ENCODE measurements at regions not wholly inside any gene's neighbourhood (a gene's known extent, or its start where the extent isn't known, plus 50 kb on each side); places are given as distances from the start of the nearest gene placed in this dataset.

- H3K9me3 ChIP-seq (ENCODE audit: low read depth) = no peaks in the 10 kb centered on the region
- H3K36me3 Mint-ChIP-seq = no peaks in the 10 kb centered on the region
- H4K20me1 ChIP-seq (ENCODE audit: low read depth) = no peaks in the 10 kb centered on the region
- H3K27ac Mint-ChIP-seq = no peak overlapping the region
- H3K9ac ChIP-seq = no peak overlapping the region
- no peak overlapping the region for H2AFZ ChIP-seq (replicated peaks)
- H3K4me3 ChIP-seq = no peak overlapping the region
- H3K4me3 Mint-ChIP-seq = peak overlapping the region; percentile 21
- TF ChIP-seq EZH2 (IDR thresholded peaks at IDR 0.05) (no peak), EZH2phosphoT487 (IDR thresholded peaks at IDR 0.05) (no peak), CTCF (IDR thresholded peaks at IDR 0.05) (no peak)
- peaks cover 55% of the 10 kb centered on the region for H3K27me3 ChIP-seq
- no peak overlapping the region for H3K4me2 ChIP-seq
- H3K4me1 ChIP-seq = peaks cover 4% of the 10 kb centered on the region
- H3K27ac ChIP-seq = no peak overlapping the region
- no peaks in the 10 kb centered on the region for H3K36me3 ChIP-seq
- no peak for DNase-seq (ENCODE audit: low spot score)
- H3K9me3 Mint-ChIP-seq = peaks cover 2% of the 10 kb centered on the region
- H3F3A ChIP-seq (ENCODE audit: low read depth) = no peaks in the 10 kb centered on the region
- no peaks in the 10 kb centered on the region for H3K79me2 ChIP-seq (ENCODE audit: low read depth)
- peaks cover 41% of the 10 kb centered on the region for H3K27me3 Mint-ChIP-seq (ENCODE audit: insufficient read depth, low read depth)
- H3K4me1 Mint-ChIP-seq = peaks cover 49% of the 10 kb centered on the region
Measured at GRCh38 chr2:120518819-120519218, 172.9 kb downstream of the INHBB start.

- H3K9me3 ChIP-seq (ENCODE audit: low read depth) = no peaks in the 10 kb centered on the region
- no peak overlapping the region for H3K4me2 ChIP-seq
- H3K27ac Mint-ChIP-seq = peak overlapping the region; percentile 27
- H3K36me3 Mint-ChIP-seq = no peaks in the 10 kb centered on the region
- peaks cover 37% of the 10 kb centered on the region for H3K27me3 Mint-ChIP-seq (ENCODE audit: insufficient read depth, low read depth)
- no peaks in the 10 kb centered on the region for H3F3A ChIP-seq (ENCODE audit: low read depth)
- H3K9ac ChIP-seq = no peak overlapping the region
- no peak overlapping the region for H3K4me3 Mint-ChIP-seq
- H3K4me3 ChIP-seq = no peak overlapping the region
- peaks cover 2% of the 10 kb centered on the region for H3K9me3 Mint-ChIP-seq
- DNase-seq (ENCODE audit: low spot score) = no peak
- H3K79me2 ChIP-seq (ENCODE audit: low read depth) = no peaks in the 10 kb centered on the region
- peaks cover 4% of the 10 kb centered on the region for H3K4me1 ChIP-seq
- no peaks in the 10 kb centered on the region for H3K36me3 ChIP-seq
- H2AFZ ChIP-seq (replicated peaks) = no peak overlapping the region
- H4K20me1 ChIP-seq (ENCODE audit: low read depth) = no peaks in the 10 kb centered on the region
- no peak overlapping the region for H3K27ac ChIP-seq
- TF ChIP-seq CTCF (IDR thresholded peaks at IDR 0.05) (no peak), EZH2 (IDR thresholded peaks at IDR 0.05) (no peak), EZH2phosphoT487 (IDR thresholded peaks at IDR 0.05) (no peak)
- peaks cover 46% of the 10 kb centered on the region for H3K4me1 Mint-ChIP-seq
- H3K27me3 ChIP-seq = peaks cover 55% of the 10 kb centered on the region
Measured at GRCh38 chr2:120519469-120519868, 173.5 kb downstream of the INHBB start.

GRCh38 chr2:120520454-120520853 lies 174.5 kb downstream of the INHBB start:
- no peak overlapping the region for H2AFZ ChIP-seq (replicated peaks)
- no peak overlapping the region for H3K4me2 ChIP-seq
- H3K27me3 ChIP-seq = peaks cover 55% of the 10 kb centered on the region
- Mint-ChIP-seq H3K36me3 (no peaks in the 10 kb centered on the region), H3K9me3 (peaks cover 2% of the 10 kb centered on the region), H3K4me1 (peaks cover 51% of the 10 kb centered on the region), H3K27me3 (ENCODE audit: insufficient read depth, low read depth) (peaks cover 34% of the 10 kb centered on the region), H3K27ac (no peak overlapping the region), H3K4me3 (no peak overlapping the region)
- H4K20me1 ChIP-seq (ENCODE audit: low read depth) = no peaks in the 10 kb centered on the region
- no peak overlapping the region for H3K4me3 ChIP-seq
- no peaks in the 10 kb centered on the region for H3F3A ChIP-seq (ENCODE audit: low read depth)
- DNase-seq (ENCODE audit: low spot score) = no peak
- no peaks in the 10 kb centered on the region for H3K36me3 ChIP-seq
- H3K27ac ChIP-seq = no peak overlapping the region
- H3K9ac ChIP-seq = no peak overlapping the region
- no peaks in the 10 kb centered on the region for H3K79me2 ChIP-seq (ENCODE audit: low read depth)
- H3K9me3 ChIP-seq (ENCODE audit: low read depth) = no peaks in the 10 kb centered on the region
- H3K4me1 ChIP-seq = peaks cover 4% of the 10 kb centered on the region
- TF ChIP-seq EZH2phosphoT487 (IDR thresholded peaks at IDR 0.05) = no peak
- no peak for TF ChIP-seq EZH2 (IDR thresholded peaks at IDR 0.05)
- no peak for TF ChIP-seq CTCF (IDR thresholded peaks at IDR 0.05)
